Endothelial cell of umbilical vein (primary cell): ENCODE measurements at regions not wholly inside any gene's neighbourhood (a gene's known extent, or its start where the extent isn't known, plus 50 kb on each side); places are given as distances from the start of the nearest gene placed in this dataset.

ENCODE experiments used
- BruUV-seq: library from RNA; stranded (reverse); fragments of 400-500 nt; replicated peaks from 2 replicates; lab custom pipeline; 2021; lab: Mats Ljungman, UMichigan
- CTCF ChIA-PET: fragments of 300-600, 350-600 bp; sonication (Branson Sonifier 250); formaldehyde crosslinking; loops from one replicate; lab custom pipeline; 2021; ENCODE audit warnings: antibody characterized with exemption, inconsistent platforms; lab: Charles Lee
- POLR2A ChIA-PET: fragments of 300-600, 350-600 bp; sonication (Branson Sonifier 250); formaldehyde crosslinking; loops from one replicate; lab custom pipeline; 2021; ENCODE audit warnings: antibody characterized with exemption, inconsistent platforms; lab: Charles Lee
- DNase-seq: peaks from one replicate; pipeline ENCODE4 v3.0.0-alpha.2; 2011; ENCODE audit warnings: low read depth, low spot score
- FAIRE-seq: peaks from 2 replicates; lab custom pipeline; 2011; peaks lifted over from hg19 to GRCh38; lab: Jason Lieb, UNC
- H2AFZ ChIP-seq: 2 replicates; pipeline ENCODE4 v1.6.0; 2012; ENCODE audit warnings: low read depth, low read length, control low read depth, inconsistent platforms
- H3K27ac ChIP-seq: 2 replicates; pipeline ENCODE4 v1.5.1; 2011; ENCODE audit warnings: low read depth, mild to moderate bottlenecking, control low read depth, low read length, moderate library complexity; ENCODE audit not compliant: insufficient read depth
- H3K27me3 ChIP-seq, 2 experiments: 2 replicates each; pipeline versions ENCODE4 v1.6.0 to v1.6.1; 2011; ENCODE audit warnings: low read length in 2 of 2, mixed read lengths in 1 of 2; ENCODE audit not compliant: control insufficient read depth in 2 of 2, insufficient read depth in 2 of 2
- H3K36me3 ChIP-seq, 2 experiments: 2 replicates in 1 of 2; 3 replicates in 1 of 2; pipeline ENCODE4 v1.5.1; 2011; ENCODE audit warnings: low read length in 2 of 2, mild to moderate bottlenecking in 1 of 2, moderate library complexity in 1 of 2; ENCODE audit not compliant: control insufficient read depth in 2 of 2, insufficient read depth in 2 of 2; ENCODE audit errors: extremely low read depth in 1 of 2
- H3K4me1 ChIP-seq: 3 replicates; pipeline ENCODE4 v1.5.1; 2011; ENCODE audit warnings: mild to moderate bottlenecking, low read length; ENCODE audit not compliant: control insufficient read depth, insufficient read depth; ENCODE audit errors: extremely low read depth
- H3K4me2 ChIP-seq: 2 replicates; pipeline ENCODE4 v1.6.1; 2011; ENCODE audit warnings: low read length, control low read depth, mixed read lengths; ENCODE audit not compliant: insufficient read depth
- H3K4me3 ChIP-seq, 3 experiments: fragments of 200-600 bp in 1 of 3; sonication (generic), shearing (Covaris generic) in 1 of 3; replicated peaks in 1 of 3; 2 replicates each; pipeline ENCODE4 v1.5.1; 2011 to 2016; ENCODE audit warnings: control low read depth in 3 of 3, low read length in 3 of 3, mild to moderate bottlenecking in 2 of 3, inconsistent platforms in 1 of 3, low read depth in 1 of 3, moderate library complexity in 1 of 3; ENCODE audit not compliant: insufficient read depth in 1 of 3
- H3K79me2 ChIP-seq: 2 replicates; pipeline ENCODE4 v1.6.0; 2012; ENCODE audit warnings: low read length, inconsistent platforms; ENCODE audit not compliant: control insufficient read depth, insufficient read depth
- H3K9ac ChIP-seq: replicated peaks from 2 replicates; pipeline ENCODE3; 2011; ENCODE audit warnings: low read length, control low read depth; ENCODE audit not compliant: insufficient read depth; ENCODE audit errors: extremely low read depth
- H3K9me1 ChIP-seq: replicated peaks from 3 replicates; pipeline ENCODE4 v1.6.0; 2011; ENCODE audit warnings: mild to moderate bottlenecking, low read length; ENCODE audit not compliant: control insufficient read depth, insufficient read depth; ENCODE audit errors: extremely low read depth
- H3K9me3 ChIP-seq: replicated peaks from 2 replicates; pipeline ENCODE4 v1.5.1; 2012; ENCODE audit warnings: low read length, inconsistent platforms; ENCODE audit not compliant: control insufficient read depth, insufficient read depth
- H4K20me1 ChIP-seq: replicated peaks from 2 replicates; pipeline ENCODE3; 2011; ENCODE audit warnings: mild to moderate bottlenecking, low read length; ENCODE audit not compliant: control insufficient read depth, insufficient read depth; ENCODE audit errors: extremely low read depth
- CTCF ChIP-seq, 2 donors: IDR thresholded peaks; 1 replicate in 1 of 2; 2 replicates in 1 of 2; pipeline ENCODE4 v1.5.1; 2011; ENCODE audit warnings: low read length in 2 of 2, mild to moderate bottlenecking in 2 of 2, moderate library complexity in 2 of 2, control low read depth in 1 of 2, inconsistent platforms in 1 of 2, low read depth in 1 of 2; ENCODE audit not compliant: insufficient read depth in 1 of 2; ENCODE audit errors: extremely low read depth in 1 of 2
- EZH2 ChIP-seq: IDR thresholded peaks from 2 replicates; pipeline ENCODE4 v1.6.1; 2012; ENCODE audit warnings: borderline replicate concordance, low read depth, mild to moderate bottlenecking, moderate library complexity, low read length, inconsistent platforms; ENCODE audit not compliant: severe bottlenecking
- FOS ChIP-seq: IDR thresholded peaks from 2 replicates; pipeline ENCODE4 v1.6.1; 2011; ENCODE audit warnings: mild to moderate bottlenecking, low read length, moderate library complexity, borderline replicate concordance; ENCODE audit not compliant: insufficient read depth
- GATA2 ChIP-seq: IDR thresholded peaks from 2 replicates; pipeline ENCODE4 v1.7.0; 2011; ENCODE audit warnings: low read depth, mild to moderate bottlenecking, moderate library complexity, mixed read lengths, low read length; ENCODE audit not compliant: insufficient read length, insufficient read depth
- JUN ChIP-seq: IDR thresholded peaks from 2 replicates; pipeline ENCODE4 v1.6.1; 2011; ENCODE audit warnings: borderline replicate concordance, low read depth; ENCODE audit not compliant: insufficient read length, insufficient read depth
- MAX ChIP-seq: IDR thresholded peaks from 2 replicates; pipeline ENCODE4 v1.6.1; 2011; ENCODE audit not compliant: insufficient read depth, insufficient read length
- MYC ChIP-seq: IDR thresholded peaks from one replicate; pipeline ENCODE4 v1.6.1; 2011; ENCODE audit warnings: mild to moderate bottlenecking, low read depth, low read length
- POLR2A ChIP-seq: IDR thresholded peaks from 2 replicates; pipeline ENCODE4 v1.6.1; 2012; ENCODE audit warnings: low read depth, mild to moderate bottlenecking, control low read depth, low read length
- POLR2AphosphoS5 ChIP-seq: IDR thresholded peaks from 2 replicates; pipeline ENCODE4 v1.6.1; 2012; ENCODE audit warnings: low read depth, mild to moderate bottlenecking, control low read depth, low read length, moderate library complexity; ENCODE audit not compliant: insufficient read depth
- dilution Hi-C: fragments of 300-500 bp; cut with MboI; formaldehyde crosslinking; loops from one replicate; pipeline ENCODE4 v1.15.0; 2019; ENCODE audit warnings: low sequenced_read_pairs; ENCODE audit not compliant: extremely low pct_ligation_motif_present
- intact Hi-C: fragments of 100-400 bp; cut with micrococcal nuclease; formaldehyde crosslinking; loops from one replicate; pipeline ENCODE4 v1.10.0; 2022

GRCh38 chr15:46763091-46763490 lies 954.2 kb upstream of the SEMA6D start:
- Histone ChIP-seq H3K79me2 (no peaks in the 10 kb centered on the region), H3K9ac (no peak overlapping the region), H4K20me1 (no peaks in the 10 kb centered on the region), H3K4me3 (no peak overlapping the region), H3K9me1 (no peaks in the 10 kb centered on the region), H3K36me3 (no peaks in the 10 kb centered on the region), H2AFZ (no peak overlapping the region), H3K9me3 (no peaks in the 10 kb centered on the region), H3K4me1 (no peaks in the 10 kb centered on the region), H3K27ac (no peak overlapping the region), H3K27me3 (no peaks in the 10 kb centered on the region), H3K4me2 (no peak overlapping the region)
- intact Hi-C loops, result no loop called here
- ChIA-PET POLR2A (no interaction called here), CTCF (no interaction called here)
- BruUV-seq, result no TSS peak
- no peak for FAIRE-seq
- no peak for TF ChIP-seq FOS
- TF ChIP-seq CTCF (IDR thresholded peaks at IDR 0.05; ENCODE audit: extremely low read depth in 1 of 2, insufficient read depth in 1 of 2, low read depth in 1 of 2, low read length in 2 of 2), result no peak
- no peak for TF ChIP-seq POLR2A
- TF ChIP-seq POLR2AphosphoS5, result no peak
- no peak for TF ChIP-seq MAX
- TF ChIP-seq MYC, result no peak
- no peak for TF ChIP-seq EZH2
- no peak for TF ChIP-seq GATA2
- no peak for TF ChIP-seq JUN
- dilution Hi-C loops, result no loop called here
- DNase-seq, result no peak
